Heart left ventricle (tissue), 16 donors: ENCODE measurements at regions not wholly inside any gene's neighbourhood (a gene's known extent, or its start where the extent isn't known, plus 50 kb on each side); places are given as distances from the start of the nearest gene placed in this dataset.
A peak's percentile ranks its signal among the peaks of the same experiment; 100 is the strongest.

Experiments
- ATAC-seq, 4 donors: fragments of 200-7000 bp; cut with Tn5 transposase; one replicate each; pipeline ENCODE4 v1.9.1; 2020 to 2022; ENCODE audit warnings: moderate library complexity in 4 of 4, mild to moderate bottlenecking in 3 of 4, moderate number of reproducible peaks in 1 of 4
- DNase-seq, 5 donors: peaks; one replicate each; pipeline ENCODE4 v3.0.0-alpha.2; 2020
- H3K27ac ChIP-seq, 12 donors: fragments of 200-600 bp; sonication (generic) in 4 of 12; one replicate each; pipeline versions ENCODE4 v1.5.0 to v1.8.0; 2016 to 2022; ENCODE audit warnings: mild to moderate bottlenecking in 2 of 12
- H3K27me3 ChIP-seq, 9 donors: fragments of 200-600 bp; sonication (generic) in 2 of 9; one replicate each; pipeline versions ENCODE4 v1.5.1 to v1.8.0; 2016 to 2022; ENCODE audit warnings: mild to moderate bottlenecking in 3 of 9
- H3K36me3 ChIP-seq, 9 donors: fragments of 200-600 bp; sonication (generic) in 2 of 9; one replicate each; pipeline versions ENCODE4 v1.5.0 to v1.8.0; 2018 to 2022; ENCODE audit warnings: mild to moderate bottlenecking in 2 of 9
- H3K4me1 ChIP-seq, 12 donors: fragments of 200-600 bp; sonication (generic) in 4 of 12; one replicate each; pipeline versions ENCODE4 v1.5.0 to v1.8.0; 2016 to 2022; ENCODE audit warnings: mild to moderate bottlenecking in 3 of 12
- H3K4me3 ChIP-seq, 12 donors: fragments of 200-600 bp; sonication (generic) in 4 of 12; one replicate each; pipeline versions ENCODE4 v1.5.0 to v1.8.0; 2017 to 2022; ENCODE audit warnings: mild to moderate bottlenecking in 9 of 12, moderate library complexity in 4 of 12
- H3K9me3 ChIP-seq, 12 donors: fragments of 200-600 bp; sonication (generic) in 4 of 12; one replicate each; pipeline versions ENCODE4 v1.5.0 to v1.8.0; 2016 to 2022; ENCODE audit warnings: mild to moderate bottlenecking in 1 of 12
- CTCF ChIP-seq, 12 donors: fragments of 200-600 bp; sonication (generic) in 4 of 12; IDR thresholded peaks; one replicate each; pipeline versions ENCODE4 v1.5.0 to v1.8.0; 2018 to 2022; ENCODE audit warnings: antibody characterized with exemption in 12 of 12, mild to moderate bottlenecking in 5 of 12
- POLR2A ChIP-seq, 2 donors: fragments of 450-650 bp; IDR thresholded peaks; one replicate each; pipeline ENCODE4 v1.6.1; 2017; ENCODE audit warnings: antibody characterized with exemption in 2 of 2, mild to moderate bottlenecking in 2 of 2, moderate library complexity in 2 of 2
- WGBS, 4 donors: extraction: QIAGEN DNeasy Blood & Tissue Kit in 2 of 4; methylation state at CpG; one replicate each; pipeline versions ENCODE4 v1.1.5 to v1.1.7; 2013 to 2018; 5-methylcytosine and 5-hydroxymethylcytosine counted together
- intact Hi-C, 10 donors: fragments of 100-400 bp; cut with DNase I; formaldehyde crosslinking; loops; one replicate each; pipeline versions ENCODE4 v1.11.1 to v1.14.2; 2022
- donor health status: ischemic (EF 13 %, LVEDD 7.1; RV severe dilation, severe dysfunction).
- donor health status: healthy with polysubstance abuse.
- donor health status: DM: no; HTN: yes; CAD: no.
- donor health status: DM: no; HTN: no; CAD: no.
- donor health status: ischemic (EF 25% LVEDD 6.9; RV normal size, moderate dysfunction).
- donor health status: ischemic (EF 25% LVEDD 5.7; RV mildly dilated, moderate dysfunction).
- donor health status: healthy.
- donor health status: DM: yes; HTN: yes; CAD: no.
- donor health status: ischemic (EF 35%, LVEDD 5.7; RV mildly dilated, moderate dysfunction).
- donor health status: nonischemic (EF 11% LVEDD 7.7; RV severe dilation, severe dysfunction).
- donor health status: DM: yes; HTN: yes; CAD: no.
- donor health status: PGD.
- donor health status: ischemic (EF 29% LVEDD 5.4; RV normal size, mild dysfunction).
- donor health status: nonischemic (EF 23%, LVEDD 6.1; RV moderate dilation, normal function).

- no peak for ATAC-seq
- H3K27ac ChIP-seq = peak overlapping the region in 1 of 12 donors; percentile 49
- no peaks in the 10 kb centered on the region for H3K36me3 ChIP-seq
- TF ChIP-seq POLR2A (IDR thresholded peaks at IDR 0.05) (no peak), CTCF (IDR thresholded peaks at IDR 0.05) (no peak)
- no peak for DNase-seq
- peaks cover 0 to 16% (median 0%) of the 10 kb centered on the region in 12 donors for H3K4me1 ChIP-seq
- H3K4me3 ChIP-seq = no peak overlapping the region
- H3K27me3 ChIP-seq = no peaks in the 10 kb centered on the region
- WGBS, 4 donors = 92 to 95% (median 93%) methylated on average over 4 of the region's 4 CpGs
- intact Hi-C loops = loop anchor here in 8 of 10 donors (5.0 to 10.0 kb wide), 6 partner anchors 58 to 972 kb away; no protein-coding TSS in a partner anchor
- no peaks in the 10 kb centered on the region for H3K9me3 ChIP-seq
These were observed 348.6 kb downstream of the TNS1 start for GRCh38 chr2:217654168-217654567.

GRCh38 chr2:217652761-217653639 is 349.8 kb downstream of the TNS1 start:
- Histone ChIP-seq H3K4me1 (peaks cover 0 to 16% (median 0%) of the 10 kb centered on the region in 12 donors), H3K4me3 (no peak overlapping the region), H3K27ac (peak overlapping the region in 2 of 12 donors; percentile 31 to 71), H3K9me3 (no peaks in the 10 kb centered on the region), H3K36me3 (no peaks in the 10 kb centered on the region), H3K27me3 (no peaks in the 10 kb centered on the region)
- peak in 1 of 12 donors; percentile 6 for TF ChIP-seq CTCF (IDR thresholded peaks at IDR 0.05)
- no peak for TF ChIP-seq POLR2A (IDR thresholded peaks at IDR 0.05)
- ATAC-seq = peak in 3 of 4 donors; percentile 67 to 80 (median 71)
- WGBS, 4 donors = 44 to 59% (median 51%) methylated on average over 7 of the region's 7 CpGs
- intact Hi-C loops = loop anchor here in 8 of 10 donors (2.0 to 10.0 kb wide), 7 partner anchors 42 to 971 kb away; no protein-coding TSS in a partner anchor
- DNase-seq = peak in 3 of 5 donors; percentile 21 to 42 (median 39)

- Histone ChIP-seq H3K4me1 (peaks cover 0 to 16% (median 0%) of the 10 kb centered on the region in 12 donors), H3K27me3 (no peaks in the 10 kb centered on the region), H3K36me3 (no peaks in the 10 kb centered on the region), H3K9me3 (no peaks in the 10 kb centered on the region), H3K4me3 (no peak overlapping the region), H3K27ac (no peak overlapping the region)
- TF ChIP-seq POLR2A (IDR thresholded peaks at IDR 0.05) (no peak), CTCF (IDR thresholded peaks at IDR 0.05) (peak; percentile 62 to 84 (median 72))
- ATAC-seq = peak in 2 of 4 donors; percentile 73 to 84
- intact Hi-C loops = loop anchor here in 8 of 10 donors (2.0 to 10.0 kb wide), 7 partner anchors 61 to 969 kb away; no protein-coding TSS in a partner anchor
- WGBS, 4 donors = 59 to 63% (median 61%) methylated on average over 9 of the region's 9 CpGs
- DNase-seq = peak in 3 of 5 donors; percentile 33 to 43 (median 34)
These were observed 352.0 kb downstream of the TNS1 start for GRCh38 chr2:217650716-217651360.

- peaks cover 0 to 16% (median 0%) of the 10 kb centered on the region in 12 donors for H3K4me1 ChIP-seq
- DNase-seq (no peak), ATAC-seq (peak in 1 of 4 donors; percentile 22)
- no peak for TF ChIP-seq POLR2A (IDR thresholded peaks at IDR 0.05)
- no peak for TF ChIP-seq CTCF (IDR thresholded peaks at IDR 0.05)
- intact Hi-C loops = loop anchor here in 8 of 10 donors (2.0 to 10.0 kb wide), 7 partner anchors 62 to 968 kb away; no protein-coding TSS in a partner anchor
- no peak overlapping the region for H3K27ac ChIP-seq
- H3K4me3 ChIP-seq = no peak overlapping the region
- 91 to 98% (median 95%) methylated on average over 2 of the region's 2 CpGs for WGBS, 4 donors
- no peaks in the 10 kb centered on the region for H3K9me3 ChIP-seq
- no peaks in the 10 kb centered on the region for H3K36me3 ChIP-seq
- no peaks in the 10 kb centered on the region for H3K27me3 ChIP-seq
These were observed 352.6 kb downstream of the TNS1 start for GRCh38 chr2:217650229-217650628.
